ENCODE measurements at regions not wholly inside any gene's neighbourhood (a gene's known extent, or its start where the extent isn't known, plus 50 kb on each side); places are given as distances from the start of the nearest gene placed in this dataset.

DNA sequence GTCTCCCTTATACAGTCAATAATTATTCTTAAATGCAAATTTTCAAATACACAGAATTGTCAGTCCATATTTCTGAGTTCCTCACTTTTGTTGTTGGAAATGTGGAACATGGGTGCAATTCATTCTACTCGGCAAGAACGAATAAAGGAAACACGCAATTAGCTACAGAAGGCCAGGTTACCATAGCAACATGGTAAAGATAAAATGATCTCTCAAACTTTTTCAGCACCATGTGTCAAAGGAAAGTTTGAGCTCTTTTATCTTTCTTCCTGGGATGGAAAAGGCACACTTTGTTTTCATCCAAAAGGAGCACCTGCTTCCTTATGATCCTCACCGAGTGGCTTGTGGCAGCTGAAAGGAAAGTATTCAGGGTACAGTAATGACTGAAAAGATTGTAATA is 595.0 kb downstream of the RPS29 start:
- TF ChIP-seq ZNF10 (tag by site-specific recombination; IDR thresholded peaks at IDR 0.05): no peak
- TF ChIP-seq ZNF211 (tag by site-specific recombination; IDR thresholded peaks at IDR 0.05; ENCODE audit: low read depth): no peak
- TF ChIP-seq, protein P1, sequence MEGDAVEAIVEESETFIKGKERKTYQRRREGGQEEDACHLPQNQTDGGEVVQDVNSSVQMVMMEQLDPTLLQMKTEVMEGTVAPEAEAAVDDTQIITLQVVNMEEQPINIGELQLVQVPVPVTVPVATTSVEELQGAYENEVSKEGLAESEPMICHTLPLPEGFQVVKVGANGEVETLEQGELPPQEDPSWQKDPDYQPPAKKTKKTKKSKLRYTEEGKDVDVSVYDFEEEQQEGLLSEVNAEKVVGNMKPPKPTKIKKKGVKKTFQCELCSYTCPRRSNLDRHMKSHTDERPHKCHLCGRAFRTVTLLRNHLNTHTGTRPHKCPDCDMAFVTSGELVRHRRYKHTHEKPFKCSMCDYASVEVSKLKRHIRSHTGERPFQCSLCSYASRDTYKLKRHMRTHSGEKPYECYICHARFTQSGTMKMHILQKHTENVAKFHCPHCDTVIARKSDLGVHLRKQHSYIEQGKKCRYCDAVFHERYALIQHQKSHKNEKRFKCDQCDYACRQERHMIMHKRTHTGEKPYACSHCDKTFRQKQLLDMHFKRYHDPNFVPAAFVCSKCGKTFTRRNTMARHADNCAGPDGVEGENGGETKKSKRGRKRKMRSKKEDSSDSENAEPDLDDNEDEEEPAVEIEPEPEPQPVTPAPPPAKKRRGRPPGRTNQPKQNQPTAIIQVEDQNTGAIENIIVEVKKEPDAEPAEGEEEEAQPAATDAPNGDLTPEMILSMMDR (tag by site-specific recombination; IDR thresholded peaks at IDR 0.05): no peak
- TF ChIP-seq REST (tag by site-specific recombination; IDR thresholded peaks at IDR 0.05): no peak
- no peak for TF ChIP-seq YY1 (tag by site-specific recombination; IDR thresholded peaks at IDR 0.05)
- no peak for TF ChIP-seq KLF10 (tag by site-specific recombination; IDR thresholded peaks at IDR 0.05)
- TF ChIP-seq, protein P2, sequence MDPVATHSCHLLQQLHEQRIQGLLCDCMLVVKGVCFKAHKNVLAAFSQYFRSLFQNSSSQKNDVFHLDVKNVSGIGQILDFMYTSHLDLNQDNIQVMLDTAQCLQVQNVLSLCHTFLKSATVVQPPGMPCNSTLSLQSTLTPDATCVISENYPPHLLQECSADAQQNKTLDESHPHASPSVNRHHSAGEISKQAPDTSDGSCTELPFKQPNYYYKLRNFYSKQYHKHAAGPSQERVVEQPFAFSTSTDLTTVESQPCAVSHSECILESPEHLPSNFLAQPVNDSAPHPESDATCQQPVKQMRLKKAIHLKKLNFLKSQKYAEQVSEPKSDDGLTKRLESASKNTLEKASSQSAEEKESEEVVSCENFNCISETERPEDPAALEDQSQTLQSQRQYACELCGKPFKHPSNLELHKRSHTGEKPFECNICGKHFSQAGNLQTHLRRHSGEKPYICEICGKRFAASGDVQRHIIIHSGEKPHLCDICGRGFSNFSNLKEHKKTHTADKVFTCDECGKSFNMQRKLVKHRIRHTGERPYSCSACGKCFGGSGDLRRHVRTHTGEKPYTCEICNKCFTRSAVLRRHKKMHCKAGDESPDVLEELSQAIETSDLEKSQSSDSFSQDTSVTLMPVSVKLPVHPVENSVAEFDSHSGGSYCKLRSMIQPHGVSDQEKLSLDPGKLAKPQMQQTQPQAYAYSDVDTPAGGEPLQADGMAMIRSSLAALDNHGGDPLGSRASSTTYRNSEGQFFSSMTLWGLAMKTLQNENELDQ (tag by site-specific recombination; IDR thresholded peaks at IDR 0.05; ENCODE audit: low read depth): no peak
- TF ChIP-seq ZFHX2 (tag by site-specific recombination; conservative IDR thresholded peaks at IDR 0.05): no peak
- TF ChIP-seq PBX3 (CRISPR knock-in tag; IDR thresholded peaks at IDR 0.05): no peak
- TF ChIP-seq ZBTB1 (tag by site-specific recombination; IDR thresholded peaks at IDR 0.05): no peak
- no peak for TF ChIP-seq ZBTB7A (tag by site-specific recombination; IDR thresholded peaks at IDR 0.05; ENCODE audit: low read depth)
- TF ChIP-seq ZNF239 (tag by site-specific recombination; IDR thresholded peaks at IDR 0.05): no peak
